AG10803 (cell line): ENCODE measurements at regions not wholly inside any gene's neighbourhood (a gene's known extent, or its start where the extent isn't known, plus 50 kb on each side); places are given as distances from the start of the nearest gene placed in this dataset.
A peak's percentile ranks its signal among the peaks of the same experiment; 100 is the strongest.

Source experiments
- DNase-seq: peaks from one replicate; pipeline ENCODE4 v3.0.0; 2010; ENCODE audit warnings: low read depth
- H3K4me3 ChIP-seq: 2 replicates; pipeline ENCODE4 v1.5.1; 2011; ENCODE audit warnings: mild to moderate bottlenecking, low read length, control low read depth
- TF ChIP-seq, protein P1 (sequence below): conservative IDR thresholded peaks from 2 replicates; pipeline ENCODE4 v1.5.1; 2011; ENCODE audit warnings: mild to moderate bottlenecking, low read length, control low read depth, inconsistent platforms

DNA sequence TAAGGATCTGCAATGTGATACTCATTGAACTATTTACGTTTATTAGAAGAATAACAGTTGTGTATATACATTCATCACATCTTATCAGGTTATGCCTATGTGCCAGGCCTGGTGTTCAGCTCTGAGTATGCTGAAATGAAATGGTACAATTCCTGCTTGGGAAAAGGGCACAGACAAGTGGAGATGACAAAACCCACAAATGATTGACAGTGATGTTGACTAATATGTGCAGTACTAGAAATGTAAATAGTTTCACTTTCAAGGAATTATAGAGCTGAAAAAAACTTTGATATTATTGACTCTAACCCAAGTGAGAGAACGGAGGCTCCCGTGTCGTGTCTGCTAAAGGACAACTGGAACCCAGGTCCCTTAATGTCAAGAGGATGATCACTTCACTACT is 386.8 kb upstream of the DACH1 start:
- TF ChIP-seq, protein P1, sequence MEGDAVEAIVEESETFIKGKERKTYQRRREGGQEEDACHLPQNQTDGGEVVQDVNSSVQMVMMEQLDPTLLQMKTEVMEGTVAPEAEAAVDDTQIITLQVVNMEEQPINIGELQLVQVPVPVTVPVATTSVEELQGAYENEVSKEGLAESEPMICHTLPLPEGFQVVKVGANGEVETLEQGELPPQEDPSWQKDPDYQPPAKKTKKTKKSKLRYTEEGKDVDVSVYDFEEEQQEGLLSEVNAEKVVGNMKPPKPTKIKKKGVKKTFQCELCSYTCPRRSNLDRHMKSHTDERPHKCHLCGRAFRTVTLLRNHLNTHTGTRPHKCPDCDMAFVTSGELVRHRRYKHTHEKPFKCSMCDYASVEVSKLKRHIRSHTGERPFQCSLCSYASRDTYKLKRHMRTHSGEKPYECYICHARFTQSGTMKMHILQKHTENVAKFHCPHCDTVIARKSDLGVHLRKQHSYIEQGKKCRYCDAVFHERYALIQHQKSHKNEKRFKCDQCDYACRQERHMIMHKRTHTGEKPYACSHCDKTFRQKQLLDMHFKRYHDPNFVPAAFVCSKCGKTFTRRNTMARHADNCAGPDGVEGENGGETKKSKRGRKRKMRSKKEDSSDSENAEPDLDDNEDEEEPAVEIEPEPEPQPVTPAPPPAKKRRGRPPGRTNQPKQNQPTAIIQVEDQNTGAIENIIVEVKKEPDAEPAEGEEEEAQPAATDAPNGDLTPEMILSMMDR = no peak
- DNase-seq = no peak
- H3K4me3 ChIP-seq = no peak overlapping the region

DNA sequence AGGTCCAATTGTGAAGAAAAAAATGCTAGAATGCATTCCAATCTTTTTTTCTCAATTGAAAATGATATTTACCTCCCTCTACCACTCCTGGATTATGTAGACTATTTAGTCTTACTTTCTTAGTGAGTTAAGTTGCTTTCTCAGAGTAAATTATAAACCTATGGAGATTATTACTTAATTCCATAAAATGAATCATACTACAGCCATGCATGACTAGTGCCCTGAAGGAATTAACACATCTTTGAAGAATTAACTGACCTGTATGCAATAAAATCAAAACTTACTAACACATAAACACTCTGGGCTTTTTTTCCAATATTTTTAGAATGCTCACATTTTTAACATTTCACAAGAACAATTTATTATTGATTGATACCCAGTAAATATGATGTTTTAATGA is 379.4 kb upstream of the DACH1 start:
- TF ChIP-seq, protein P1 = no peak
- H3K4me3 ChIP-seq = no peak overlapping the region
- peak; percentile 33 for DNase-seq

DNA sequence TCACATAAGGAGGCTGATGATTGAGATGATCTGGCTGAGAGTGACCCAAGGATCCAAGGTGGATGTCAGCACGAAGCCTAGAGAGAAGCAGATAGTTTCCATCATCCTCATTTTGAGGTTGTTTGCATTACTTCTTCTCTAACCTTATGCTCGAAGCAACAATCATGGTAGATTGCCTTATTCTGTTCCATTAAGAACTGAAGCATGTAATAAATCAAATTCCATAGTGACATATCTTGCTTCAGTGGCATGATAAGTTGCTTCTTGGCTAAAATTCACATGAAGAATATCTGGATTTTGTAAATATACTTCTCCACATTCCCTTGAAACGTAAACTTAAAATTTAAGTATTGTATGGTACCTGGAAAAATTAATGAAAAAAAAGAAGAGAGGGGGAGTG is 377.8 kb upstream of the DACH1 start:
- H3K4me3 ChIP-seq = no peak overlapping the region
- TF ChIP-seq, protein P1 = no peak
- DNase-seq = no peak

DNA sequence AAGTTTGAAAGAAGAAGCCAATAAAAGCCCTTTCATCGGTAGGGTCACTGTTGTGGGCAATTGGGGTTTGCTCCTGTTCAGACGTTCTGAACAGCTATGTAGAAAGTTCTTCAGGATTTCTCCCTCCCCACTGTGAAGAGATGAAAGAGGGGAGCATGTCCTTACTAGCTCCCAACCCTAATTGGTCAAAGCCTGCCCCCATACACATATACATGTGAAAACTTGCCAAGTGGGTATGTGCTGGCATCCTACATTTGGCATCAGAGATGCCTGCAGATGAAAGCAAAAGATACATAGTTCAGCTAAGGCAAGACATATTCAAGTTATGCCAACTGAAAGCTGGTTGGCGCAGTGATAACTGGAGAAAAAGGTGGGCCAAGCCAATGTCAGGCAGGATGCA is 363.1 kb upstream of the DACH1 start:
- H3K4me3 ChIP-seq = no peak overlapping the region
- DNase-seq = no peak
- TF ChIP-seq, protein P1 = no peak

DNA sequence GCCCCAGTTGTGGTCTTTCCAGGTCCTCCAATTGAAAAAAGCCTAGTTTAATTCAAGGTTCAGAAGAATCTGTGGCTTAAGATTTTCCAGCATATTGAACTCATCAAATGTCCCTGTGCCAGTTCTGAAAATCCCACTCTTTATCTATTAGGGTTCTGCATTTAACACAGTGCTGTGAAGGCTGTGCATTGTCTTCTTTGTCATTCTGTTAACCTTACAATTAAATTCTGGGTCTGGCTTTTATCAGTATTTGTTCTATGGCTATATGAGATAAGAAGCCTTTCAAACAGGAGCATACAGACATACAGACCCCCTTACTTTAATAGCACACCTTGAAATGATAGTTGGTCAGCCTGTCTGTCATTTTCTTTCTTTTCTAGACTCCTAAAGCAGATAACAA is 362.1 kb upstream of the DACH1 start:
- TF ChIP-seq, protein P1 = no peak
- H3K4me3 ChIP-seq = no peak overlapping the region
- no peak for DNase-seq

DNA sequence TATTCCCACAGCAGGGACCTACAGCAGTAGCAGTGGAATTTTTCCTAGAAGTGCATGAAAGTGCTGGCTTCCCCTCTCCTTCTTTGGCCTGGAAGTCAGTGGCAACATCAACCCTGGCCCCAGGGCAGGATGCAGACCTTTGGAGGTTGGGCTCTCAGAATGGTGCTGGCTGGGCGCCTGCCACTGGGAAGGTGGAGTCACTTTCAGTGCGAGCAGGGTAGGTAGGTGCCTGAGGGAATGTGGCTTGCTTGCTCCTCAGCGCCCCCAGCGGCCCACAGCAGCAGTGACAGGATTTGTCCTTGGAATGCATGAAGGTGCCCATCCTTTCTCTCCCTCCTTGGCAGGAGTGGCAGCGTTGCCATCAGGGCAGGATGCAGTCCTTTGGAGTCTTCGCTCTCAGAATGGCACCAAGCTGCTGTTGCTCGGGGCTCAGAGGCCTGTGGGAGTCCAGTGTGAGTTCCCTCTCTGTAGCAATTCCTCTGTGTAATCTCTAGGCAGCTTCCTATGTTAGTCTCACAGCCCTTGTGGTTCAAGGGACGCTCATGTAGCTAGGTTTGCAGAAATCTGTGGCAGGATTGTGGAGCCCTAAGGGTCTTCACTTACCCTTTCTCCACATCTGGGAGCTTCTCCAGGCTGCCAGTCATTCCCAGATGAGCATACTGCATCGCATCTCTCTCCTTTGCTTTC is 354.4 kb upstream of the DACH1 start:
- H3K4me3 ChIP-seq = no peak overlapping the region
- no peak for DNase-seq
- TF ChIP-seq, protein P1 = peak; percentile 39

DNA sequence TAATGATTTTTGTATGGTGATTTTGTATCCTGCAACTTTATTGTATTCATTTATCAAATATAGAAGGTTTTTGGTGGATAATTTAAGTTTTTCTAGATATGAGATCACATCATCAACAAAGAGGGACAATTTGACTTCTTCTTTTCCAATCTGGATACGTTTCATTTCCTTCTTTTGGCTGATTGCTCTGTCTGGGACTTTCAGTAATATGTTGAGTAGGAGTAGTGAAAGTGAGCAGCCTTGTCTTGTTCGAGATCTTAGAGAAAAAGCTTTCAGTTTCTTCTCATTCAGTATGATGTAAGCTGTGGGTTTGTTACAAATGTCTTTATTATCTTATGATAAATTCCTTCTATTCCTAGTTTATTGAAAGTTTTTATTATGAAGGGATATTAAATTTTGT is 352.0 kb upstream of the DACH1 start:
- no peak overlapping the region for H3K4me3 ChIP-seq
- TF ChIP-seq, protein P1 = no peak
- no peak for DNase-seq
